ENCODE measurements at regions not wholly inside any gene's neighbourhood (a gene's known extent, or its start where the extent isn't known, plus 50 kb on each side); places are given as distances from the start of the nearest gene placed in this dataset.
"Not testable (repeated sequence)": the region's sequence is repeated elsewhere in the genome, so short reads cannot be mapped to it uniquely, and the experiment has no call there.

DNA sequence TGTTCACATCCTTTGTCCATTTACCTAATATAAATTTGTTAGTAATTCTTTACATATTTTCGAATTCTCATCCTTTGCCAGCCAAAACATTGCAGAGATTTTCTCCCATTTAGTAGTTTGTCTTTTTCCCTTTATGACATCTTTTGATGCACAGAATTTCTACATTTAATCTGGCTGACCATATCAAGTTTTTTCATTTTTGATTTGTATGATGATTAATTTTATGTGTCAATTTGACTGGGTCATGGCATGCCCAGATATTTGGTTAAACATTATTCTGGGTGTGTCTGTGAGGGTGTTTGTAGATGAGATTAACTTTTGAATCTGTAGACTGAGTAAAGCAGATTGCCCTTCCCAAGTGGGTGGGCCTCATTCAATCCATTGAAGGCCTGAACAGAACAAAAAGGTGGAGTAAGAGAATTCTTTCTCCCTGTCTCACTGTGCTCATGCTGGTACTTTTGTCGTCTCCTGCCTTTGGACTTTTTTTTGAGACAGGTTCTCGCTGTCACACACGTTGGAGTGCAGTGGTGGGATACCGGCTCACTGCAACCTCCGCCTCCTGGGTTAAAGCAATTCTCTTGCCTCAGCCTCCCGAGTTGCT, 72.1 kb upstream of the EPB41L1 start:
- Mint-ChIP-seq H3K27me3 (ENCODE audit: low read depth) (no peaks in the 10 kb centered on the region), H3K9me3 (ENCODE audit: low read depth) (peaks cover 2% of the 10 kb centered on the region), H3K4me1 (ENCODE audit: low read depth) (peaks cover 26% of the 10 kb centered on the region), H3K27ac (ENCODE audit: unreplicated experiment) (no peak overlapping the region), H3K36me3 (ENCODE audit: low read depth) (no peaks in the 10 kb centered on the region), H3K4me3 (ENCODE audit: unreplicated experiment) (no peak overlapping the region)
- TF ChIP-seq, protein P1, sequence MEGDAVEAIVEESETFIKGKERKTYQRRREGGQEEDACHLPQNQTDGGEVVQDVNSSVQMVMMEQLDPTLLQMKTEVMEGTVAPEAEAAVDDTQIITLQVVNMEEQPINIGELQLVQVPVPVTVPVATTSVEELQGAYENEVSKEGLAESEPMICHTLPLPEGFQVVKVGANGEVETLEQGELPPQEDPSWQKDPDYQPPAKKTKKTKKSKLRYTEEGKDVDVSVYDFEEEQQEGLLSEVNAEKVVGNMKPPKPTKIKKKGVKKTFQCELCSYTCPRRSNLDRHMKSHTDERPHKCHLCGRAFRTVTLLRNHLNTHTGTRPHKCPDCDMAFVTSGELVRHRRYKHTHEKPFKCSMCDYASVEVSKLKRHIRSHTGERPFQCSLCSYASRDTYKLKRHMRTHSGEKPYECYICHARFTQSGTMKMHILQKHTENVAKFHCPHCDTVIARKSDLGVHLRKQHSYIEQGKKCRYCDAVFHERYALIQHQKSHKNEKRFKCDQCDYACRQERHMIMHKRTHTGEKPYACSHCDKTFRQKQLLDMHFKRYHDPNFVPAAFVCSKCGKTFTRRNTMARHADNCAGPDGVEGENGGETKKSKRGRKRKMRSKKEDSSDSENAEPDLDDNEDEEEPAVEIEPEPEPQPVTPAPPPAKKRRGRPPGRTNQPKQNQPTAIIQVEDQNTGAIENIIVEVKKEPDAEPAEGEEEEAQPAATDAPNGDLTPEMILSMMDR (IDR thresholded peaks at IDR 0.05): no peak
- DNase-seq (ENCODE audit: low spot score): no peak

DNA sequence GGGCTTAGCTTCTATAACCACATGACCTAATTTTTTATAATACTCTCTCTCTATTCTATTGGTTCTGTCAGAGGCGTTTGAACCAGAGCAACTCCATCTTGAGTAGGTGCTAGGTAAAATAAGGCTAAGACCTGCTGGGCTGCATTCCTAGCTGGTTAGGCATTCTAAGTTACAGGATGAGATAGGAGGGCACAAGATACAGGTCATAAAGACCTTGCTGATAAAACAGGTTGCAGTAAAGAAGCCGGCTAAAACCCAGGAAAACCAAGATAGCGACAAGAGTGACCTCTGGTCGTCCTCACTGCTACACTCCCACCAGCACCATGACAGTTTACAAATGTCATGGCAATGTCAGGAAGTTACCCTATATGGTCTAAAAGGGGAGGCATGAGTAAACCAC, 71.3 kb upstream of the EPB41L1 start:
- not testable (repeated sequence) for H3K36me3 Mint-ChIP-seq (ENCODE audit: low read depth); H3K27me3 Mint-ChIP-seq (ENCODE audit: low read depth); H3K9me3 Mint-ChIP-seq (ENCODE audit: low read depth); H3K27ac Mint-ChIP-seq (ENCODE audit: unreplicated experiment); H3K4me3 Mint-ChIP-seq (ENCODE audit: unreplicated experiment); DNase-seq (ENCODE audit: low spot score)
- peaks cover 26% of the 10 kb centered on the region for H3K4me1 Mint-ChIP-seq (ENCODE audit: low read depth)

DNA sequence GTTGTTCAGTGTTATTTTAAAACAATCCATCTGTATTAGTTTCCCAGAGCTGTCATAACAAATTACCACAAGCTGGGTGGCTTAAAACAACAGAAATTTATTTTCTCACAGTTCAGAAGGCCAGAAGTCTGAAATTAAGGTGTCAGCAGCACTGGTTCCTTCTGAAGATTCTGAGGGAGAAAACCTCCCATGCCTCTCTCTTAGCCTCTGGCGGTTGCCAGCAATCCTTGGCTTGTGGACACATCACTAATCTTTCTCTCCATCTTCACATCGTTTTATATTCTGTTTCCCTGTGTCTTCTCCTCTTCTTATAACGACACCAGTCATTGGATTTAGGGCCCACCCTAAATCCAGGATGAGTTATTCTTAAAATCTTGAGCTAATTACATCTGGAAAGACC, 70.2 kb upstream of the EPB41L1 start:
- no peak overlapping the region for H3K4me3 Mint-ChIP-seq (ENCODE audit: unreplicated experiment)
- no peak overlapping the region for H3K27ac Mint-ChIP-seq (ENCODE audit: unreplicated experiment)
- H3K27me3 Mint-ChIP-seq (ENCODE audit: low read depth): no peaks in the 10 kb centered on the region
- H3K4me1 Mint-ChIP-seq (ENCODE audit: low read depth): peaks cover 26% of the 10 kb centered on the region
- H3K36me3 Mint-ChIP-seq (ENCODE audit: low read depth): no peaks in the 10 kb centered on the region
- peaks cover 2% of the 10 kb centered on the region for H3K9me3 Mint-ChIP-seq (ENCODE audit: low read depth)
- TF ChIP-seq, protein P1 (IDR thresholded peaks at IDR 0.05): no peak
- no peak for DNase-seq (ENCODE audit: low spot score)

DNA sequence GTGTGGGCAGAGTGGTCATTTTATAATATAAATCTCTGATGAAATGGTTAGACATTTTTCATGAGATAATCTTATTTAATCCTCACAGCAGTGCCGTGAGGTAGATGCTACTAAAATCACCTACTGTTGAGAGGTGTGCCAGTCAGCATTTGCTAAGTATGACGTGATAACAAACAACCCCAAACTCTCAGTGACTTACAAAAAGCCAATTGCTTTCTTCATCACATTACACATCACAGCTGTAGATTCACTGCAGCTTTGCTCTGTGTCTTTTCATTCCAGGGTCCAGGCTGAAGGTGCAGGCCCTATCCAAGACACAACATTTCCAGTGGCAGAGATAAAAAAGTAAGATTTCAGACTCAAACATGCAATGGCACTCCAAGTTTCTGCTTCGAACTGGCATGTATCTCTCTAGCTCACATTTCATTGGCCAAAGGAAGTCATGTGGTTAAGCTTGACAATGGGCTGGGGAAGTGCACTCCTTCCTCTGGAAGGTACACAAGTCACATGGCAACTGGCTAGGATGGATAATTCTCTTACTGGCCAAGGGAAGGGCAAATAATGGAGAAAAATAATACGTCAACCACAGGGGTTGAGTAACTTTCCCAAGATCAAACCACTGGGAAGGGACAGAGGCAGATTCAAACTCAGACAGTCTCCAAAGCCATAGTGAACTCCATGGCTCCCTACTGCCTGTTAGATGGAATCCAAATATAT, 69.5 kb upstream of the EPB41L1 start:
- H3K9me3 Mint-ChIP-seq (ENCODE audit: low read depth): peaks cover 2% of the 10 kb centered on the region
- no peaks in the 10 kb centered on the region for H3K27me3 Mint-ChIP-seq (ENCODE audit: low read depth)
- TF ChIP-seq, protein P1 (IDR thresholded peaks at IDR 0.05): no peak
- peaks cover 26% of the 10 kb centered on the region for H3K4me1 Mint-ChIP-seq (ENCODE audit: low read depth)
- no peaks in the 10 kb centered on the region for H3K36me3 Mint-ChIP-seq (ENCODE audit: low read depth)
- no peak overlapping the region for H3K4me3 Mint-ChIP-seq (ENCODE audit: unreplicated experiment)
- H3K27ac Mint-ChIP-seq (ENCODE audit: unreplicated experiment): no peak overlapping the region
- DNase-seq (ENCODE audit: low spot score): no peak

DNA sequence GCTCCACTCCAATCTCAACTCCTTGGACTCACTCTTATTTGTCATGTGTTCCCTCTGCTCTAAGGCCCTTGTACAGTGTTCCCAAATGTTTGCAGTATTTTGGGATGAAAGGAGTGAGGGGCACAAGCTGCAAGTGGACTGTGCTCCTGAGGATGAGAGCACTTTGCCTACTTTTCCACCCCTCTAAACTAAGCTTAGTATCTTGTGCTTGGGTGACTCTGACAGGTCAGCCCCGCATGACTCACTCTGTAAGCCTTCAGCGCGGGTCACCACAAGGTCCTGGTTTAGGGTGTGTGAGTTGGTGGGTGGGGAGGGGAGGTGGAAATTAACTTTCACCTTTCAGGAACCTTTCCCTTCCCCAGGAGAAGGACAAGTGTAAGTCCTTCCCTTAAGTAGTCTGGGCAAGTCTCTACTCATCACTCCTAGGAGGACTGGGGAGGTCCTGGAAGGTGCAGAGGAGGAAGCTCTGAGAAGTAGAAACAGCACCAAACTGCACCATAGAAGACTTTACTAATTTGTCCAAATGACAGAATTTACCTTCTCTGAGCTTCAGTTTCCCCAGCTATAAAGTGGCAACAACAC, 68.8 kb upstream of the EPB41L1 start:
- peaks cover 2% of the 10 kb centered on the region for H3K9me3 Mint-ChIP-seq (ENCODE audit: low read depth)
- H3K27ac Mint-ChIP-seq (ENCODE audit: unreplicated experiment): no peak overlapping the region
- H3K36me3 Mint-ChIP-seq (ENCODE audit: low read depth): no peaks in the 10 kb centered on the region
- no peaks in the 10 kb centered on the region for H3K27me3 Mint-ChIP-seq (ENCODE audit: low read depth)
- H3K4me1 Mint-ChIP-seq (ENCODE audit: low read depth): peaks cover 26% of the 10 kb centered on the region
- TF ChIP-seq, protein P1 (IDR thresholded peaks at IDR 0.05): no peak
- DNase-seq (ENCODE audit: low spot score): no peak
- no peak overlapping the region for H3K4me3 Mint-ChIP-seq (ENCODE audit: unreplicated experiment)
